K562 (cell line): ENCODE measurements at regions not wholly inside any gene's neighbourhood (a gene's known extent, or its start where the extent isn't known, plus 50 kb on each side); places are given as distances from the start of the nearest gene placed in this dataset.

Source experiments
- ATAC-seq: fragments of 200-7000 bp; cut with Tn5 transposase; 3 replicates; pipeline ENCODE4 v1.9.1; 2020; ENCODE audit warnings: moderate library complexity
- BruUV-seq: library from RNA; stranded (reverse); fragments of 400-500 nt; replicated peaks from 2 replicates; lab custom pipeline; 2021; lab: Mats Ljungman, UMichigan
- CTCF ChIA-PET: fragments of 300-600 bp; formaldehyde crosslinking; extraction: SDS; loops from one replicate; lab custom pipeline; 2021; ENCODE audit warnings: low intra/inter-chr PET ratio; lab: Yijun Ruan, JAX
- POLR2A ChIA-PET: fragments of 300-600, 350-650 bp; sonication (Branson Sonifier 250); formaldehyde crosslinking; extraction: SDS; loops from one replicate; lab custom pipeline; 2021; ENCODE audit warnings: antibody characterized with exemption, inconsistent platforms; lab: Yijun Ruan, JAX
- DNase-seq, 4 experiments: peaks; one replicate each; pipeline versions ENCODE4 v3.0.0 to v3.0.0-alpha.2; 2011 to 2018; ENCODE audit warnings: low spot score in 3 of 4, mixed read lengths in 3 of 4; ENCODE audit errors: extremely low read depth in 1 of 4
- FAIRE-seq: peaks from 2 replicates; lab custom pipeline; 2011; peaks lifted over from hg19 to GRCh38; lab: Jason Lieb, UNC
- H2AFZ ChIP-seq: 2 replicates; pipeline ENCODE4 v1.6.0; 2011; ENCODE audit warnings: low read depth, low read length, control low read depth, inconsistent platforms
- H3K27ac ChIP-seq: fragments of 200-600 bp; 3 replicates; pipeline ENCODE4 v1.8.0; 2011; ENCODE audit warnings: low read depth, mild to moderate bottlenecking, control low read depth, inconsistent platforms, low read length, moderate library complexity, mixed read lengths; ENCODE audit errors: extremely low read depth
- H3K27me3 ChIP-seq, 2 experiments: fragments of 300-600 bp in 1 of 2; 2 replicates in 1 of 2; 3 replicates in 1 of 2; pipeline versions ENCODE4 v1.6.0 to v1.8.0; 2011; ENCODE audit warnings: inconsistent platforms in 2 of 2, low read length in 2 of 2, mild to moderate bottlenecking in 1 of 2, mixed read lengths in 1 of 2, moderate library complexity in 1 of 2; ENCODE audit not compliant: control insufficient read depth in 2 of 2, insufficient read depth in 2 of 2
- H3K36me3 ChIP-seq: fragments of 300-600 bp; 3 replicates; pipeline ENCODE4 v1.8.0; 2011; ENCODE audit warnings: mild to moderate bottlenecking, low read length, inconsistent platforms; ENCODE audit not compliant: control insufficient read depth, insufficient read depth
- H3K4me1 ChIP-seq, 2 experiments: fragments of 200-600 bp in 1 of 2; replicated peaks in 1 of 2; 2 replicates in 1 of 2; 3 replicates in 1 of 2; pipeline versions ENCODE4 v1.5.1 to v1.8.0; 2011; ENCODE audit warnings: inconsistent platforms in 2 of 2, low read length in 2 of 2, mild to moderate bottlenecking in 1 of 2, mixed read lengths in 1 of 2, moderate library complexity in 1 of 2; ENCODE audit not compliant: control insufficient read depth in 2 of 2, insufficient read depth in 2 of 2
- H3K4me2 ChIP-seq: 2 replicates; pipeline ENCODE4 v1.6.1; 2011; ENCODE audit warnings: low read length, control low read depth, inconsistent platforms, mixed read lengths; ENCODE audit not compliant: insufficient read depth
- H3K4me3 ChIP-seq: fragments of 200-600 bp; sonication (generic), shearing (Covaris generic); 2 replicates; pipeline ENCODE4 v1.5.1; 2016; ENCODE audit warnings: control low read depth, inconsistent platforms
- H3K79me2 ChIP-seq: fragments of 200-600 bp; 3 replicates; pipeline ENCODE4 v1.8.0; 2011; ENCODE audit warnings: low read length, inconsistent platforms; ENCODE audit not compliant: control insufficient read depth, insufficient read depth
- H3K9ac ChIP-seq, 2 experiments: 2 replicates each; pipeline versions ENCODE4 v1.6.0 to v1.6.1; 2011; ENCODE audit warnings: low read depth in 2 of 2, low read length in 2 of 2, control low read depth in 1 of 2, inconsistent platforms in 1 of 2, mild to moderate bottlenecking in 1 of 2, mixed read lengths in 1 of 2; ENCODE audit not compliant: insufficient read depth in 1 of 2
- H3K9me1 ChIP-seq: one replicate; pipeline ENCODE4 v1.6.0; 2011; ENCODE audit warnings: inconsistent platforms, mild to moderate bottlenecking, low read length, moderate library complexity; ENCODE audit not compliant: control insufficient read depth, insufficient read depth
- H3K9me3 ChIP-seq: replicated peaks from 2 replicates; pipeline ENCODE4 v1.5.1; 2011; ENCODE audit warnings: low read depth, low read length, inconsistent platforms; ENCODE audit not compliant: control insufficient read depth, insufficient read depth
- H4K20me1 ChIP-seq: replicated peaks from 2 replicates; pipeline ENCODE4 v1.6.1; 2011; ENCODE audit warnings: low read length, inconsistent platforms, mixed read lengths; ENCODE audit not compliant: control insufficient read depth, insufficient read depth
- ARNT ChIP-seq, 2 experiments: fragments of 450-650 bp; IDR thresholded peaks; 2 replicates each; pipeline ENCODE4 v1.6.1; 2016; ENCODE audit warnings: mild to moderate bottlenecking in 1 of 2
- BCL6 ChIP-seq: fragments of 250-450 bp; sonication (Bioruptor Pico); IDR thresholded peaks from 2 replicates; pipeline ENCODE4 v1.4.0; 2020
- CCNT2 ChIP-seq: IDR thresholded peaks from 2 replicates; pipeline ENCODE4 v1.6.1; 2011; ENCODE audit warnings: borderline replicate concordance, low read depth, mild to moderate bottlenecking, moderate library complexity, mixed read lengths, low read length; ENCODE audit not compliant: insufficient read length; ENCODE audit errors: extremely low read depth
- CTCF ChIP-seq, 3 experiments: IDR thresholded peaks in 2 of 3; conservative IDR thresholded peaks in 1 of 3; 2 replicates each; pipeline ENCODE4 v1.5.1; 2011 to 2012; ENCODE audit warnings: low read length in 3 of 3, mild to moderate bottlenecking in 3 of 3, control low read depth in 2 of 3, improper control_type of control experiment in 1 of 3, inconsistent platforms in 1 of 3, low read depth in 1 of 3, mixed read lengths in 1 of 3, moderate library complexity in 1 of 3; ENCODE audit not compliant: insufficient read depth in 2 of 3
- DEAF1 ChIP-seq: fragments of 450-650 bp; formaldehyde crosslinking; IDR thresholded peaks from 2 replicates; pipeline ENCODE4 v1.4.0; 2020; ENCODE audit warnings: mild to moderate bottlenecking, moderate library complexity
- RAD21 ChIP-seq, 2 experiments: fragments of 250-450 bp in 1 of 2; fragments of 450-650 bp in 1 of 2; sonication (Bioruptor Pico) in 1 of 2; formaldehyde crosslinking in 1 of 2; IDR thresholded peaks in 1 of 2; conservative IDR thresholded peaks in 1 of 2; 2 replicates each; pipeline versions ENCODE4 v1.4.0 to v1.8.0; 2020 to 2022; ENCODE audit warnings: mild to moderate bottlenecking in 2 of 2, moderate library complexity in 1 of 2
- RBBP5 ChIP-seq: fragments of 200-600 bp; sonication (generic); IDR thresholded peaks from 2 replicates; pipeline ENCODE4 v1.6.1; 2012; ENCODE audit warnings: borderline replicate concordance, mild to moderate bottlenecking, low read length, control low read depth, inconsistent platforms; ENCODE audit not compliant: insufficient read depth, poor library complexity, severe bottlenecking
- TAL1 ChIP-seq: fragments of 450-650 bp; IDR thresholded peaks from 2 replicates; pipeline ENCODE4 v1.6.1; 2016; ENCODE audit warnings: mild to moderate bottlenecking
- ZFP36 ChIP-seq: fragments of 150-350 bp; IDR thresholded peaks from 2 replicates; pipeline ENCODE4 v1.6.1; 2018; ENCODE audit warnings: low read length, low read depth; ENCODE audit not compliant: partially characterized antibody
- ZNF12 ChIP-seq: sonication (generic); formaldehyde crosslinking; IDR thresholded peaks from 2 replicates; pipeline ENCODE4 v1.4.0; 2020; ENCODE audit warnings: mild to moderate bottlenecking, missing genetic modification reagents
- ZNF311 ChIP-seq: fragments of 250-450 bp; sonication (Bioruptor Pico); IDR thresholded peaks from 2 replicates; pipeline ENCODE4 v1.4.0; 2020; ENCODE audit warnings: mild to moderate bottlenecking, moderate library complexity
- WGBS: fragments of 100-300 bp; shearing (Covaris generic); methylation state at CpG from one replicate; pipeline ENCODE4 v1.1.6; 2016; ENCODE audit warnings: low coverage, mixed read lengths; ENCODE audit not compliant: insufficient coverage; ENCODE audit errors: missing lambda C conversion rate; 5-methylcytosine and 5-hydroxymethylcytosine counted together
- in situ Hi-C: fragments of 300-500 bp; cut with MboI; formaldehyde crosslinking; loops from 4 replicates; pipeline ENCODE4 v1.15.0; 2018; ENCODE audit warnings: inconsistent platforms, mixed read lengths
- intact Hi-C: fragments of 100-400 bp; cut with micrococcal nuclease; formaldehyde crosslinking; loops from 2 replicates; pipeline ENCODE4 v1.14.2; 2022

- TF ChIP-seq CCNT2 (no peak), DEAF1 (CRISPR knock-in tag) (0 out of 2 replicates have a peak, but pooled peaks have one; percentile 37), CTCF (IDR thresholded peaks at IDR 0.05 in 2 of 3, conservative IDR thresholded peaks at IDR 0.05 in 1 of 3; ENCODE audit: insufficient read depth in 2 of 3, low read depth in 1 of 3, low read length in 3 of 3) (peak; percentile 27 to 59 (median 32); a peak in 4 of 6 replicates), ZNF12 (CRISPR knock-in tag) (no peak), ARNT (IDR thresholded peaks at IDR 0.05) (no peak), BCL6 (CRISPR knock-in tag) (no peak), TAL1 (no peak), RAD21 (CRISPR knock-in tag; conservative IDR thresholded peaks at IDR 0.05 in 1 of 2, IDR thresholded peaks at IDR 0.05 in 1 of 2) (peak; percentile 48 to 60), ZFP36 (no peak), RBBP5 (no peak), ZNF311 (no peak)
- TF ChIP-seq, all 486 proteins: peak for 3
- DNase-seq, result peak in 2 of 4 experiments; percentile 16 to 20
- Histone ChIP-seq H3K9me3 (no peaks in the 10 kb centered on the region), H2AFZ (no peak overlapping the region), H3K27ac (no peak overlapping the region), H3K4me3 (no peak overlapping the region), H3K27me3 (peaks cover 3 to 20% of the 10 kb centered on the region in 2 experiments; a peak in 4 of 5 replicates), H3K79me2 (no peaks in the 10 kb centered on the region), H3K4me1 (no peaks in the 10 kb centered on the region), H3K36me3 (no peaks in the 10 kb centered on the region), H3K9me1 (no peaks in the 10 kb centered on the region), H3K9ac (no peak overlapping the region), H4K20me1 (no peaks in the 10 kb centered on the region), H3K4me2 (no peak overlapping the region)
- 0% methylated on average over 1 of the region's 1 CpG for WGBS
- peak; percentile 40 for FAIRE-seq
- CTCF ChIA-PET, result no interaction called here
- intact Hi-C loops, result loop anchor here (10.0 kb wide), 1 partner anchor 1780 kb away; no protein-coding TSS in a partner anchor
- POLR2A ChIA-PET, result no interaction called here
- no peak for ATAC-seq
- no TSS peak for BruUV-seq
- in situ Hi-C loops, result no loop called here
These were observed 90.6 kb downstream of the POU3F3 start for GRCh38 chr2:104944495-104944894.
